ENCODE measurements at regions not wholly inside any gene's neighbourhood (a gene's known extent, or its start where the extent isn't known, plus 50 kb on each side); places are given as distances from the start of the nearest gene placed in this dataset.

GRCh38 chr17:77534137-77534536 lies 393.4 kb downstream of the SEC14L1 start:
- Mint-ChIP-seq H3K27ac (no peak overlapping the region), H3K36me3 (no peaks in the 10 kb centered on the region), H3K4me1 (peaks cover 0 to 10% (median 2%) of the 10 kb centered on the region in 4 donors), H3K9me3 (peaks cover 0 to 6% (median 1%) of the 10 kb centered on the region in 7 donors), H3K27me3 (peaks cover 30% of the 10 kb centered on the region), H3K4me3 (no peak overlapping the region)
- no peak overlapping the region for H3K27ac ChIP-seq (ENCODE audit: insufficient read depth, low read length, poor library complexity, severe bottlenecking)
- DNase-seq (no peak), ATAC-seq (ENCODE audit: low read depth in 2 of 2) (no peak)
- H3K27me3 ChIP-seq (ENCODE audit: control insufficient read depth, insufficient read depth, low read length), result peaks cover 2% of the 10 kb centered on the region
- no peaks in the 10 kb centered on the region for H3K9me3 ChIP-seq (ENCODE audit: control insufficient read depth in 2 of 2, low read length in 2 of 2)
- no peak overlapping the region for H3K4me3 ChIP-seq (ENCODE audit: low read depth, low read length)
- peaks cover under 1% of the 10 kb centered on the region for H3K4me1 ChIP-seq (ENCODE audit: control insufficient read depth, insufficient read depth, low read length, poor library complexity, severe bottlenecking)
- no peaks in the 10 kb centered on the region for H3K36me3 ChIP-seq (ENCODE audit: control insufficient read depth, insufficient read depth, low read length)

GRCh38 chr17:77535435-77535834 lies 394.7 kb downstream of the SEC14L1 start:
- Mint-ChIP-seq H3K4me1 (peaks cover 0 to 7% (median 0%) of the 10 kb centered on the region in 4 donors), H3K27me3 (peaks cover 22% of the 10 kb centered on the region), H3K9me3 (peaks cover 0 to 6% (median 1%) of the 10 kb centered on the region in 7 donors), H3K27ac (no peak overlapping the region), H3K36me3 (no peaks in the 10 kb centered on the region), H3K4me3 (no peak overlapping the region)
- H3K4me3 ChIP-seq (ENCODE audit: low read depth, low read length), result no peak overlapping the region
- H3K36me3 ChIP-seq (ENCODE audit: control insufficient read depth, insufficient read depth, low read length), result no peaks in the 10 kb centered on the region
- no peaks in the 10 kb centered on the region for H3K4me1 ChIP-seq (ENCODE audit: control insufficient read depth, insufficient read depth, low read length, poor library complexity, severe bottlenecking)
- H3K9me3 ChIP-seq (ENCODE audit: control insufficient read depth in 2 of 2, low read length in 2 of 2), result no peaks in the 10 kb centered on the region
- DNase-seq, result no peak
- peak in 1 of 2 donors; percentile 31 for ATAC-seq (ENCODE audit: low read depth in 2 of 2)
- H3K27me3 ChIP-seq (ENCODE audit: control insufficient read depth, insufficient read depth, low read length), result peaks cover 2% of the 10 kb centered on the region
- no peak overlapping the region for H3K27ac ChIP-seq (ENCODE audit: insufficient read depth, low read length, poor library complexity, severe bottlenecking)

GRCh38 chr17:77535892-77536291 lies 395.1 kb downstream of the SEC14L1 start:
- Histone ChIP-seq H3K4me1 (ENCODE audit: control insufficient read depth, insufficient read depth, low read length, poor library complexity, severe bottlenecking) (no peaks in the 10 kb centered on the region), H3K27me3 (ENCODE audit: control insufficient read depth, insufficient read depth, low read length) (peaks cover 2% of the 10 kb centered on the region), H3K36me3 (ENCODE audit: control insufficient read depth, insufficient read depth, low read length) (no peaks in the 10 kb centered on the region), H3K27ac (ENCODE audit: insufficient read depth, low read length, poor library complexity, severe bottlenecking) (no peak overlapping the region), H3K4me3 (ENCODE audit: low read depth, low read length) (no peak overlapping the region), H3K9me3 (ENCODE audit: control insufficient read depth in 2 of 2, low read length in 2 of 2) (no peaks in the 10 kb centered on the region)
- H3K36me3 Mint-ChIP-seq, result no peaks in the 10 kb centered on the region
- H3K9me3 Mint-ChIP-seq, result peaks cover 0 to 6% (median 1%) of the 10 kb centered on the region in 7 donors
- H3K27ac Mint-ChIP-seq, result no peak overlapping the region
- DNase-seq, result no peak
- no peak for ATAC-seq (ENCODE audit: low read depth in 2 of 2)
- H3K27me3 Mint-ChIP-seq, result peaks cover 17% of the 10 kb centered on the region
- H3K4me3 Mint-ChIP-seq, result no peak overlapping the region
- peaks cover 0 to 7% (median 0%) of the 10 kb centered on the region in 4 donors for H3K4me1 Mint-ChIP-seq

- Histone ChIP-seq H3K27me3 (ENCODE audit: control insufficient read depth, insufficient read depth, low read length) (peaks cover 2% of the 10 kb centered on the region), H3K27ac (ENCODE audit: insufficient read depth, low read length, poor library complexity, severe bottlenecking) (no peak overlapping the region), H3K9me3 (ENCODE audit: control insufficient read depth in 2 of 2, low read length in 2 of 2) (no peaks in the 10 kb centered on the region), H3K4me3 (ENCODE audit: low read depth, low read length) (no peak overlapping the region), H3K36me3 (ENCODE audit: control insufficient read depth, insufficient read depth, low read length) (no peaks in the 10 kb centered on the region), H3K4me1 (ENCODE audit: control insufficient read depth, insufficient read depth, low read length, poor library complexity, severe bottlenecking) (no peaks in the 10 kb centered on the region)
- Mint-ChIP-seq H3K9me3 (peaks cover 0 to 6% (median 1%) of the 10 kb centered on the region in 7 donors), H3K4me3 (no peak overlapping the region), H3K27me3 (peaks cover 22% of the 10 kb centered on the region), H3K36me3 (no peaks in the 10 kb centered on the region), H3K27ac (no peak overlapping the region), H3K4me1 (peaks cover 0 to 7% (median 0%) of the 10 kb centered on the region in 4 donors)
- no peak for DNase-seq
- no peak for ATAC-seq (ENCODE audit: low read depth in 2 of 2)
These were observed 396.8 kb downstream of the SEC14L1 start for GRCh38 chr17:77537566-77537965.

GRCh38 chr17:77540531-77540930 lies 399.8 kb downstream of the SEC14L1 start:
- Mint-ChIP-seq H3K4me1 (peaks cover 0 to 8% (median 0%) of the 10 kb centered on the region in 4 donors), H3K27ac (no peak overlapping the region), H3K36me3 (no peaks in the 10 kb centered on the region), H3K9me3 (peaks cover 0 to 1% (median 0%) of the 10 kb centered on the region in 7 donors), H3K27me3 (peaks cover 27% of the 10 kb centered on the region), H3K4me3 (no peak overlapping the region)
- Histone ChIP-seq H3K4me3 (ENCODE audit: low read depth, low read length) (no peak overlapping the region), H3K27ac (ENCODE audit: insufficient read depth, low read length, poor library complexity, severe bottlenecking) (no peak overlapping the region), H3K9me3 (ENCODE audit: control insufficient read depth in 2 of 2, low read length in 2 of 2) (no peaks in the 10 kb centered on the region), H3K36me3 (ENCODE audit: control insufficient read depth, insufficient read depth, low read length) (no peaks in the 10 kb centered on the region), H3K4me1 (ENCODE audit: control insufficient read depth, insufficient read depth, low read length, poor library complexity, severe bottlenecking) (no peaks in the 10 kb centered on the region), H3K27me3 (ENCODE audit: control insufficient read depth, insufficient read depth, low read length) (peaks cover 2% of the 10 kb centered on the region)
- DNase-seq, result no peak
- no peak for ATAC-seq (ENCODE audit: low read depth in 2 of 2)

GRCh38 chr17:77540975-77541374 lies 400.2 kb downstream of the SEC14L1 start:
- DNase-seq, result no peak
- Mint-ChIP-seq H3K27ac (no peak overlapping the region), H3K4me3 (no peak overlapping the region), H3K36me3 (no peaks in the 10 kb centered on the region), H3K4me1 (peaks cover 0 to 5% (median 0%) of the 10 kb centered on the region in 4 donors), H3K27me3 (peaks cover 22% of the 10 kb centered on the region), H3K9me3 (peaks cover 0 to 1% (median 0%) of the 10 kb centered on the region in 7 donors)
- no peak for ATAC-seq (ENCODE audit: low read depth in 2 of 2)
- Histone ChIP-seq H3K9me3 (ENCODE audit: control insufficient read depth in 2 of 2, low read length in 2 of 2) (no peaks in the 10 kb centered on the region), H3K27ac (ENCODE audit: insufficient read depth, low read length, poor library complexity, severe bottlenecking) (no peak overlapping the region), H3K4me3 (ENCODE audit: low read depth, low read length) (no peak overlapping the region), H3K27me3 (ENCODE audit: control insufficient read depth, insufficient read depth, low read length) (peaks cover 2% of the 10 kb centered on the region), H3K36me3 (ENCODE audit: control insufficient read depth, insufficient read depth, low read length) (no peaks in the 10 kb centered on the region), H3K4me1 (ENCODE audit: control insufficient read depth, insufficient read depth, low read length, poor library complexity, severe bottlenecking) (no peaks in the 10 kb centered on the region)

GRCh38 chr17:77542011-77542410 lies 401.2 kb downstream of the SEC14L1 start:
- no peak overlapping the region for H3K27ac ChIP-seq (ENCODE audit: insufficient read depth, low read length, poor library complexity, severe bottlenecking)
- DNase-seq (no peak), ATAC-seq (ENCODE audit: low read depth in 2 of 2) (no peak)
- H3K27me3 Mint-ChIP-seq, result peaks cover 21% of the 10 kb centered on the region
- no peak overlapping the region for H3K4me3 ChIP-seq (ENCODE audit: low read depth, low read length)
- H3K9me3 ChIP-seq (ENCODE audit: control insufficient read depth in 2 of 2, low read length in 2 of 2), result no peaks in the 10 kb centered on the region
- H3K4me1 Mint-ChIP-seq, result peaks cover 0 to 3% (median 0%) of the 10 kb centered on the region in 4 donors
- H3K27me3 ChIP-seq (ENCODE audit: control insufficient read depth, insufficient read depth, low read length), result peaks cover 2% of the 10 kb centered on the region
- no peaks in the 10 kb centered on the region for H3K36me3 ChIP-seq (ENCODE audit: control insufficient read depth, insufficient read depth, low read length)
- no peak overlapping the region for H3K27ac Mint-ChIP-seq
- no peaks in the 10 kb centered on the region for H3K36me3 Mint-ChIP-seq
- no peak overlapping the region for H3K4me3 Mint-ChIP-seq
- no peaks in the 10 kb centered on the region for H3K4me1 ChIP-seq (ENCODE audit: control insufficient read depth, insufficient read depth, low read length, poor library complexity, severe bottlenecking)
- H3K9me3 Mint-ChIP-seq, result peaks cover 0 to 1% (median 0%) of the 10 kb centered on the region in 7 donors
